GM12892 (cell line): ENCODE measurements at regions not wholly inside any gene's neighbourhood (a gene's known extent, or its start where the extent isn't known, plus 50 kb on each side); places are given as distances from the start of the nearest gene placed in this dataset.

Experiments used
- POLR2A ChIP-seq: IDR thresholded peaks from 2 replicates; pipeline ENCODE4 v1.6.1; 2011; ENCODE audit warnings: low read depth, low read length, control low read depth
- POLR2AphosphoS5 ChIP-seq: IDR thresholded peaks from 2 replicates; pipeline ENCODE4 v1.6.1; 2011; ENCODE audit warnings: low read depth, low read length, control low read depth

- TF ChIP-seq POLR2AphosphoS5 (no peak), POLR2A (no peak)
Measured at GRCh38 chr9:79452265-79452664, 119.5 kb upstream of the TLE4 start.
